HuH-7 (cell line): ENCODE measurements at regions not wholly inside any gene's neighbourhood (a gene's known extent, or its start where the extent isn't known, plus 50 kb on each side); places are given as distances from the start of the nearest gene placed in this dataset.

ENCODE experiments used
- DNase-seq: peaks from one replicate; pipeline ENCODE4 v3.0.0; 2011; ENCODE audit warnings: low spot score

DNA sequence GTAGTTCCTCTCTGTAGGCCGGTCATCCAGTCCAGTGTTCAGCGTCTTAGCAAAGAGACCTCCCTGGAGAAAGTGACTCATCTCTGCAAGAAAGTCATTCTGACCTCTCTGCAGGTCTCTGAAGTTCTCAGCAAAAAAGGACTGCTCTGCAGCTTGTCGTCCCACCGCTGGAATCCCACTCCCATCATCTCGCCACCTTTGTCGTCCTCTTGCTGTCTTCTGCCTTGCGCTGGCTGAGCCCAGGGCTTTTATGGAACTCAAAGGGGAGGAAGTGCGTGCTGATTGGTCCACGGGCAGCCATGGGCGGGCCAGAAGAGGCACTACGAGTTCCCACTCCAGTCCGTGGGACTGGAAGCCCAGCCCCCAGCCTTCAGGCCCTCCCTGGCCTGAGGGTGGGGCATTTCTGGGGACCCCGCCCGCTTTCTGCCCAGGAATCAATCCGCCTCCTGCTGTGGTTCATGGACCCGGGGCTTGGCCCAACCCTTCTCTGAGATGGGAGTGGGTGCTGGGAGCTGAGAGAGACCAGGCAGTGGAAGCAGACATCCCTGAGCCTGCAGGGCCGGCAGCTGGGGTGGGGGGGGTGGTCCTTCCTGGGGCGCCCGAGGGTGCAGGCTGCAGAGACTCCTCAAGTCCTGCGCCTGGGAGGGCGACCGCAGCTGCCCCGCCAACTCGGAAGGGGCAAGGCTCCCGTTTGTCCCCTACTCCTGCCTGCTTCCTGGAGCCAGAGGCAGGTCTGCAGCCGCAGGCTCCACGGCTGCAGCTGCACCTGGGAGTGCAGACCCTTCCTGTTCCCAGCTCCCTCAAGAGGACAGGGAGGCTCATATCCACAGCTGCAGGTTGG, 660.7 kb upstream of the RAB6C start:
- DNase-seq: no peak

DNA sequence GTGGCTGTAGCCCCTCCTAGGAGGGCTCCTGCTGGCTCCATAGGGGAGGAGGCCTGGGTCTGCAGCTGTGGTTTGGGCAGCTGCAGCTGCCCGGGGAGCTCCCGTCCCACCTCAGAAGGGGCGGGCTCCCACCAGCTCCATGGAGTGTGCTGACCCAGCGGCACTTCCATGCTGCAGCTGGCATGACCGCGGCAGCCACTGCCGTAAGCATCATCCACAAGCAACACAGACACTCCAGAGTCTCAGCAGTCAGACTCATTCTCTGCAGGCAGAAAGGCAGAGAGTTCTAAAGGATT, 660.1 kb upstream of the RAB6C start:
- no peak for DNase-seq

DNA sequence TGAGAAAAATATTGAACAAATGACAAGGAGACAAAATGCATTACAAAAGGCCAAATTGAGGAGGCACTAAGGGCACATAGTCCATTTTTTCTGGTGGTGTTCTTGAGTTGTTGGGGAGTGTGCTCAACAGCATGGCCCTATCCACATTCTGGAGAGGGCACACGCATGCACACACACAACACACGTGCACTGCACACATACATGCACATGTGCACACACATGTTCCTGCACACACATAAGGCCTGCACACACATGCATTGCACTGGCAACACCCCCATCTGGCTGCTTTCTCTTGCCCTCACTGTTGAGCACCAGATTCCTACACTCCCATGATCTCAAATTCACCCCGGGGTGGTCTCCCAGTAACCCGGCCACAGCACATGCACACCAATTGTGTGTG, 659.2 kb upstream of the RAB6C start:
- no peak for DNase-seq

DNA sequence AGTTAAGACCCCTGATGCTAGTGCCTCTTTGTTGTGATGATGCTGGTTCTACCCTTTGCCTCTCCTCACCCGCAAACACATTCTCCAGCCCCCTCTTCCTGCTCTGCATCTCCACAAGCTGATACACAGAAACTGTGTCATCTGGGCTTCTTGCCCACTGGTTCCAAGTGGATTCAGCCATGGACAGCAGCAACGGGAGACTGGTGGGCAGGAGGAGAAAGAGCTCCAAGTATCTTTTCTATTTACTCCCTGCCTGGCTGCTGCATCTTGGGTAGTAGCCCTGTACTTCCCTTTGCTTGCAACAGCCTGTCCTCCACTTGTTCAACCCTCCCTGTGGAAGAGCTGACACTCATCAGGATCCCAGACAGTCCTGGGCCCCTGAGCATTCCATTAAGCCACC, 655.1 kb upstream of the RAB6C start:
- no peak for DNase-seq

DNA sequence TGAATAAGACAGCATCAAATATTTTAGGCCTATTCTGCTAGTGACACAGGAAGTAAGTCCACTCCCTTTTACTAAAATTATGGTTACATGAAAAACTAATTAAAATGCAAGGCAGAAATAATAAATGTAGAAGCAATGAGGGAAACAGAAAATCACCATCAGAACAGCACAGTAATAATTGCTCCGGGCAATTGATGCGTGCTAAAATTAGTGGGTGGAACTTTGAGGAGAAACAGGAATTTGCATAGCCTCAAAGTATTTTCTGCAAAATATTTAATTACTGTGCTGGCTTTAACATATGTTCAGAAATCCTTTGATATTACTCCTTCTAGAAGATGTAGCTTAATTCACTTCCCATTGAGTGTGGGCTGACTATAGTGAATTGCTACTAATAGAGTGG, 654.3 kb upstream of the RAB6C start:
- DNase-seq: no peak

DNA sequence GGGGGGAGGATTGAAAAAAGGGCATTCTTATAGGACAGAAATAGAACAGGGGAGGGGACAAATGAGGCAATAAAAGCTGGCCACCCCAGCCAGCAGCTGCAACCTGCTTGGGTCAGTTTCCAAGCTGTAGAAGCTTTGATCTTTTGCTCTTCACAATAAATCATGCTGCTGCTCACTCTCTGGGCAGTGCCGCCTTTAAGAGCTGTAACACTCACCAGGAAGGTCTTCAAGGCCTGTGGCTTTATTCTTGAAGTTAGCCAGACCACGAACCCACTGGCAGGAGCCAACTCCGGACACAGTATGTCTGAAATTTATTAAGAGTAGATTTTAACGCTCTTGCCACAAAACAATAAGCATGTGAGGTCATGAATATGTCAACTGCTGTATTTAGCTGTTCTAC, 649.9 kb upstream of the RAB6C start:
- no peak for DNase-seq

DNA sequence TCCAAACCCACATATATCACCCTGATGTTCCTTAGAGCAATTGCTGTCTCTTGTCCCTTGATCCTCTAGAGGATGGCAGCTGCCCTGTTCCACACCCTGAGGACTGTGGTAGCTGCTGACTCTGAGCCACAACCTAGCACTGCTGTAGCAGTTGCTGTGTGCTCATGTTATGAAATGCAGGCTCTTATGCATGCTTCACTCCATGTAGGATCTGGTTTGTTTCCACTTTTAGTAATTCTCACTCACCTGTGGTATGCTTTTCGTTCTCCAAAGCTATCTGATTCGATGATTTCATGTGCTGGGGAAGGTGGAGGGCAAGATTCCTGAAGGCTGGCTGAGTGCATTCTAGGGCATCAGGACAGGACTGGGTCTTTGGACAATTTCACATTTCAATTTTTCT, 649.0 kb upstream of the RAB6C start:
- no peak for DNase-seq

DNA sequence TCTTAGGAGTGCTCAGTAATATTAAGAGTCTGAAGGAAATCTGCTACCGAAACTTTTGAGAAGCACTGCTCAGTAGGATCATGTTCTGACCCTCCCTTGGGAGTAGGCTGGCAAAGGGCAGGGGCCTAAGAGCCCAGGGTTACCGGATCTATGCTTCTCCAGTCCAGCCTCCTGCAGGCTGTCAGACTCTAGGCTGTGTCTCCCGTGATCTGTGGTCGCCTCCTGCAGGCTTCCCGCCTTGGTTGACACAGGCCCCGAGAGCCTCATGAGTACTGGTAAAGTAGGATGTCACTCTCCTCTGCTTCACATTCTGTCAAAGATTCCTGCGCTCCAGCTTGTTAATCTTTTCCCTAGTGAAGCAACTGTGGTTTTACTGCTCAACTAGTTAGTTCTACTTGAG, 647.8 kb upstream of the RAB6C start:
- DNase-seq: no peak

DNA sequence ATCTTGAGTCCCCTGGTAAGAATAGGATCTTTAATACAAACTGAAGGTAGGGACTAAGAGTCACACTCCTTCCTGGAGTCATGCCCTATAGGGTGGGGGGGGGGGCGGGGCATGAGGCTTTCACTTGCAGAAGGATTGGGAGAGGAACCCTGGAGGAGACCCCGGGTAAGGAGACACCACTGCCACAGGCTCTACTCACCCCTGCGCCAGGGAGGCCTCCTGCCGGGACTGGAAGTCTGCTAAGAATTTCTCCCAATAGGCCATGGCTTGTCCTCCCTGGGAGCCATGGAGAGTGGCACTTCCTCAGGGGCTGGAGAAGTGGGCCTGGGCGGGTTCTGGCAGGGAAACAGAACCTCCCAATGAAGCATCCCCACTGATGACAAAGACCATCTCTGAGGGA, 645.3 kb upstream of the RAB6C start:
- DNase-seq: no peak

DNA sequence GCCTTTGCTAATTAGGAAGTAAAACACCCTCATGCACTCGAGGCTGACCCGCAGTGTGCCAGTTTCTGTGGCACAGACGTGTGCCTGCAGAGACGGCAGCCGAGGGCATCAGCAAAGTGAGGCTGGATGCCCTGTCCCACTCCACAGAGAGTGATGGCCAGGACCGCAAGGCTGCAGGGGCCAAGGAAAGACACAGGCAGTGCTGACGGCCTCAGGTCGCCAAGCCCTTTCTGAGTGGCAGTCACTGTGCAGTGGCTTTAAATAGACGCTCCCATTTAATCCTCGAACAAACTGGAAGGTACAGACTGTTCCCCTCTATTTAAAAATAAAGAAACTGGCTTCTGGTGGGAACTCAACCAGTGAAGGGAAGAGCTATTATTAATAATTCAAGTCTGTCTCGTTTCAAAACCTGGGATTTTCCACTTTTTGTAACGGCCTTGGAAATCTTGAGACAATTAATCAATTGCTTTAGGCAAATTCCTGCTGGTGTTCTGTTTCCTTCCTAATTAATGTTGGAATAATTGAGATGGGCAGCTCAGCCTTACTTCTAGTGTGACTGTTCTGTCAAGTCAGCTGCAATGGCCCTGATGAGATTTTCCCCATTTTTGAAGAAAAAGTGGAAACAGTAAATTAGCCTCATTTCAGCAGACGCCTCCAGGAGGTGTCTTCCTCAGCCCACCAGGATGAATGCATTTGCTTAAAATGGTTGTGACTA, 644.6 kb upstream of the RAB6C start:
- DNase-seq: no peak

DNA sequence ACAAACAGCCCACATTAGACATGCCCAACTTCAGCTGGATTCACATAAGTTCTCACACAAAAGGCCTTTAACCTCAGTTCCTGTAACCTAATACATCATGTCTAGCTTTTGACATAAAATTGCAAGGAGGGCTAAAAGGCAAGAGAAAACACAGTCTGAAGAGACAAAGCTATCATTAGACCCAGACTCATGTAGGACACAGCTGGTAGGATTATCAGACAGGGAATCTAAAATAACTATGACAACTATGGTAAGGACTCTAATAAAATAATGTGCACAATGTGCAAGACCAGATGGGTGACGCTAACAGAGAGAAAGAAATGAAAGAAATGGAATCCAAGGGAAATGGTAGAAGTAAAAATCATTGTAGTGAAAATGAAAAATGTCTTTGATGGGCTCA, 643.2 kb upstream of the RAB6C start:
- DNase-seq: no peak

DNA sequence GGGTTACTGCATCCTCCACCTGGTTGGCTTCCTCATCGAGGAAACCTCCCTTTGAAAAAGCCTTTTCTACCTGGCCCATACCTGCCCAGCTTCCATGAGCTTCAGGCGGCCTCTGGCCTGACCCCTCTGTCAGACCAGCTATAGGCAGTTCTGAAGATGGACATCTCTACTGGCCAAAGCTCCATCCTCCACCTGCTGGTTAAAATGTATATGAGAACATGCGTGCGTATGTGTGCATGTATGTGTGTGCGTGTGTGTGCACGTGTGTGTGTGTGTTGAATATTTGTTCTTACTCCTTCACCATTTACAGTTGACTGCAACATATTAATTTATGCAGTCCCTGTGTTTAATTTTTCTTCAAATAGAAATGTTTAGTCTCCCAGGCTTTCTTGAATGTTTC, 642.4 kb upstream of the RAB6C start:
- no peak for DNase-seq

DNA sequence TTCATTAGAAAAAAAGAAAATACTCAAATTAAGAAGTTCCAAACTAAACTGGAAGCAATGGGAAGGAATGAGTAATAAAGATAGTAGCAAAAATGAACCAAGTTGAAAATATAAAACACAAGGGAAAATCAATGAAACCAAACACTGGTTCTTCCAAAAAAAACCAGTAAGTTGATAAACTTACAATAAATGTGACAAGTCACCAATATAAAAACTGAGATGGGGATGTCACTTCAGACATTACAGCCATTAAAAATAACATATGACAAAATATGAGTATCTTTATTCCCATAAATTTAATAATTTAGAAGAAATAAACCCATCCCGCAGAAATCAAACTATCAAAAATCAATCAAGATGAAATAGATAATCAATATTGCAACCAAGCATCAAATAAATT, 633.9 kb upstream of the RAB6C start:
- DNase-seq: no peak

DNA sequence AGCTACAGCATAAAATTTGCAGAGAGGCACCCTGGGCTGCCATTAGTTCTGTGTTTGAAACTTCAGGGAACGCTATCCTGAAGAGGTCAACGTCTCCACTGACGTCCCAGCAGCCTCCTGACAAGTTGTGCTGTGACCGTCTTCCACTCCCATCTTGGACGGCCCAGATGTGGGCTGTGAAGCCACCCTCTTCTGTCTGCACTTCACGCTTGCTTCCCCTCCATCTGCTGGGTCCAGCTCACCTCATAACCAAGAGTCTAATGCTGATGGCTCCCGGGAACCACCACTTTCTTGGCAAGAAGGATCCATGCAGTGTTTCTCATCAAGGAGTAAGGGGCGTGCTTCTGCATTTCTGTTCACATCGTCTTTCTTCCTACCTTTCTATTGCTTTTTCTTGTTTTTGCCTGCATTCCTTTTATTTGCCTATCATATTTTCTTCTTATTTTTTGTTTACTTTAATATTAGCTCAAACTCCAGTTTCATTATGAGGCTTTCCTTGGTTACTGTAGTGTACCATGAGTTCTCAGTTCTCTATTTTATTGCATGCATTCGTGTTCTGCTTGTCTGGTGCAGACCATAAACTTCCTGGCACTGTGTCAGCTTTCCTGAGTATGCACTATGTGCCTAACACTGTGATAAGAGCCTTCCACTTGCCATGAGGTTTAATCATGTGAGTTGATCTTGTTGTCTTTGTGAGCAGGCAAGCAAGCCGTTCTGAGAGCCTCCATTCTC, 631.8 kb upstream of the RAB6C start:
- no peak for DNase-seq

DNA sequence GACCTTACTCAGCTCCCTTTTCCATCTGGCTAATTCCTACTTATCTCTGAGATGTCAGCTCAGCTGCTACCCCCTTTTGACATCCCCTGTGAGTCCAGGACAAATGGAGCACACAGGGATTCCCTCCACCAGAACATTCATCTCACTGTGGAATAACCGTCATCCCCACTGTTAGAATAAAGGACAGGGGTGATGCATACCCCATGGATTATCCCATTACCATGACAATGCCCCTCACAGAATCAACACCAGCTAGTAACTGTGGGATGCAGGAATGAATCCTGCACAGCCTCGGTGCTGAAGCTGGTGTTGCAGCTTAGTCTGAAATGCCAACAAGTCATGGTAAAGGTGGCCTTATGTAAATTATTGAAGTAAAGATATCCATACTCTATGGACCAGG, 624.8 kb upstream of the RAB6C start:
- no peak for DNase-seq

DNA sequence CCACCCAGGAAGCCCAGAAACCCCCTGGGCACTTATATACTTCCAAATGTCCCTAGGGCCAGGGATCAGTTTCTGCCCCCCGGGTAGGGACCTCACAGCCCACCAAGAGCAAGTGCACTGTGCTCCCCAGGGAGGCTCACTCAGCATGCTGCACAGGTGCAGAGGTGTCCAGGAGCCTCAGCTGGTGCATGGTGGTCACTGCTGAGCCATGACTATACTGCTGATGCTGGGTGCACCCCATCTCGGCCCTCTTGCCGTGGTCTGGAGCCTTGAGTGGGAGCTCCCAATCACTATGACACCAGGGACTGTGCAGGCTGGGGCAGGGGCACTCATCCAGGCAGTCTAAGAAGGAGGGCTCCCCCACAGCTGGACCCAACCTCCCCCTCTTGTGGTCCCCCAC, 617.8 kb upstream of the RAB6C start:
- no peak for DNase-seq

DNA sequence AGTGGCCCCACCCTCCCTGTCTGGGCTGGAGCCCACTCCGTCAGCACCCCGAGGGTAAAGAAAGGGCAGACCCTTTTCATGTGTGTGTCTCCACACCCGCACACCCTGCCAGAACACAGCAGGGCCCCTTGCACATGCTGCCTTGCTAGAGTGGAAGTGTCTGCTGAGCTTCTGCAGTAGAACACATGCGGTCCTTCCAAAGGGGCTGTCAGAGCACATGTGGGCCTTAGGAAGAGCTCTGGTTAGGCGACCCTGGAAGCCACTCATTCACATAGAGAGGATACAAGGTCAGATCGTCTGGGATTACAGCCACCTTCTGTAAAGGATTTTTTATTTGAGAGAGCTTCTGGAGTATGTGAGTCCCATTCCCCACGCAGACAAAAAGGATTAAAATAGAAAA, 613.2 kb upstream of the RAB6C start:
- no peak for DNase-seq

DNA sequence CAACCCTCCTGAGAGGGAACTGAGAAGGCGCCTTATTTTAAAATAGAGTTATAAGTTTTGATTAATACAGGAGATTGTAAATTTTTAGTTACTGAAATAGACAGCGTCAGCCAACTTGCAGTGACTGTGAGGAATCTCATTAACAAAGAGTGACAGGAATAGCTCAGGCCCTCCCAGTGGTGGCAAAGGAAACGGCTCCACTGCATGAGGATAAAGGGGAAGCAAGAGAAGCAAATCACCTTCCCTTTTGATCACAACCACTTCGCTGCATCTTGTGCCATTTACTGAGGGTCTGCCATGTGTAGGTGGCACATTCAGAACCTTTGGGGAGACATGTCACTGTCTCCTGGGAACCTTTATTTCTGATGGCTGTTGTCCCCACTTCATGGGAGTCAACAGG, 612.4 kb upstream of the RAB6C start:
- DNase-seq: no peak

DNA sequence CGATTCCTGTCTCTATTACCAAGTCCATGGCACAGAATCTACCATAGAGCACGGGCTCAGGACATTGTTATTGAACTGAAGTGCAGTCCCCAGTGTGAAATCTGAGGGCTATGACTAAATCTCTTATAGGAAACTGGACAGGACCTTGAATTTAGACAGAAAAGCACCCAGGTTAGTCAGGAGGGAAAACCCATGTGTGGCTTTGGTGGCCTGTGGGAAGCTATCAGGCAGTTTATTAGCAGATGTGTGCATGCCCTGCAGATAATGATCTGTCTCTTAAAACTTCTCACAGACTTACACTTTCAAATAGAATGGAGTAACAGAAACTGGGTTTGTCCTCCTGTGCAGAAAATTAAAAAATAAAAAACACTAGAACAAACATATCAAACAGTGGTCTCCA, 610.0 kb upstream of the RAB6C start:
- DNase-seq: no peak

DNA sequence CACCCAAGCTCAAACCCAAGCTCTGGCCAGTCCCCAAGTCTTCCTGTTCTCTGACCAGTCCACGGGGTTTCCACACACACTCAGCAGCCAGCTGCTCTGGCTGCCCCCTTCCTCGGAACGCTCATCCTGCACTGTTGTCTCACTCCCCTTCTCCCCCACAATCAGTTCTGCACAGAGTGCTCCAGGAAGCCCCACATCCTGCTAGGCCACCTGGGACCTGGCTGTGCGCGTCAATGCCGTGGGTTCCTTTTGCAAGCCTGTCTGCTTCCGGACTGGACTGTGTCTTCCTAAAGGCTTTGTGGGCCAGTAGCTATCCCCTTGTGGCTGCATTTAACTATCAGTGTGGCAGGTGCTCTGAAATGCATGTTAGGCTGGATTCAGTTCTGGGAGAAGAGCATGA, 605.0 kb upstream of the RAB6C start:
- DNase-seq: no peak

DNA sequence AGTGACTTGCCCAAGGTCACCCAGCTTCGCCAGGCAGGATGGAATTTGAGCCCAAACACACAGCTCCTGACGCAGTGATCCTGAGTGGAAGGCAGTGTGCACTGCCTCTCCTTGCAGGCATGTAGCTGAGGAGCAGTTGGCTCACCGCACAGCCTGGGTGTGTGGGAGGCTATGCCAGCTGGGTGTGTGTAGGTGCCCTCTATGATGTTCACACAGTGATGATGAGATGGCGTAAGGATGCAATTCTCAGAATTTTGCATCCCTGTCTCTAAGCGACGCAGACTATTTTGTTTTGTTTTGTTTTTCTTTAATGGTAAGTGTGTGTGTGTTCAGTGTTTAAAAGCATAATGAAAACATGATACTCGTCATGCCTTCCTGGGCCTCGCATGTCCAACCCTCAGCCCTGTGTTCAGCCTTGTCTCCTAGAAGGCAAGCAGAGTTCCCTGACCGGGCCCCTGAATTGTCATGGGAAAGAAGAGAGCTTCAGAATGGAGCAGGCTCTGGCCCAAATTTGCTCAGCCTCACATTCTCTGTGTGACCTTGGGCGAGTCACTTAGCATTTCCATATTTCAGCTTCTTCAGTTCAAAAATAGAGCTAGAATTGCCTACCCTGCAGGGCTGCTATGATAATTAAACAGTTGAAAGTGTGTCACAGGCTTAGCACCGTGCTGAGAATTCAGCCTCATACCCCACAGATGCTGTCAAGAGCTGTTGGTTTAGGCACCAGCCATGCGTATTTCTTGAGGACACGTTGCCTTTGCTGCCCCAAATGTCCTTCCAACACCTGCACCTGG, 603.6 kb upstream of the RAB6C start:
- DNase-seq: no peak

DNA sequence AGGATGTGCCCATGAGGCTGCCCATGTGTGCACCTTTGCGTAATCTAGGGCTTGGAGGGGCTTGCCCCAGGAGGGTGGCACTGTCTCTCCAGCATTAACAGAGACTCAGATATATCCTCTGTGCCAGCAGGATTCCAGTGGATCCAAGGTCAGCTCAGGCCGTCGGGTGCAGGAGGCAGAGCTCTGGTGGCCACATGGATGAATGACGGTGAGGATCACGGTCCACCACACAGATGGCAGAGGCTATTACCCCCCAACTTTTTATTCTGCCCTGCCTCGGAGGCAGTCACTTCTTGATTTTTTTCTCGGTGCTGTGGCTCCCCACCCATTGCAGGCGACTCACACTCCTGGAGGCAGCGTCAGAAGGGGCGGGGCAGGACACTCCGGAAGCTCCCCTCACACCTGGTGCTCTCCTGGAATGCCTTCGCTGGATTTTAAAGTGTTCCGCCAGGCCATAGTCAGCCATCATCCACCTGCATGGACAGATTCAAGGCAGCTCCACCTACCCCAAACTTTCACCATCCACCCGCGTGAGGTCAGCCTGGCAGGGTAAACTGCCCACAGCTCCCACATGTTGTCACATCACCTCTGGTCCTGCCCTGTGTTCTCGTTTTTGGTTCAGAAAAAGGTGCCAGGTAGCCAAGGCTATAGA, 602.9 kb upstream of the RAB6C start:
- DNase-seq: no peak
